HEK293T (cell line): ENCODE measurements at regions not wholly inside any gene's neighbourhood (a gene's known extent, or its start where the extent isn't known, plus 50 kb on each side); places are given as distances from the start of the nearest gene placed in this dataset.

ENCODE experiments used
- BHLHE40 ChIP-seq: fragments of 450-650 bp; IDR thresholded peaks from 2 replicates; pipeline ENCODE4 v1.6.1; 2016; ENCODE audit warnings: mild to moderate bottlenecking, moderate library complexity, borderline replicate concordance
- CTBP1 ChIP-seq: fragments of 450-650 bp; IDR thresholded peaks from 2 replicates; pipeline ENCODE4 v1.6.1; 2016; ENCODE audit warnings: borderline replicate concordance
- SP1 ChIP-seq: fragments of 450-650 bp; IDR thresholded peaks from 2 replicates; pipeline ENCODE4 v1.6.1; 2017
- SUZ12 ChIP-seq: fragments of 450-650 bp; IDR thresholded peaks from 2 replicates; pipeline ENCODE4 v1.6.1; 2016; ENCODE audit warnings: mild to moderate bottlenecking
- TARDBP ChIP-seq: fragments of 450-650 bp; IDR thresholded peaks from 2 replicates; pipeline ENCODE4 v1.6.1; 2016

DNA sequence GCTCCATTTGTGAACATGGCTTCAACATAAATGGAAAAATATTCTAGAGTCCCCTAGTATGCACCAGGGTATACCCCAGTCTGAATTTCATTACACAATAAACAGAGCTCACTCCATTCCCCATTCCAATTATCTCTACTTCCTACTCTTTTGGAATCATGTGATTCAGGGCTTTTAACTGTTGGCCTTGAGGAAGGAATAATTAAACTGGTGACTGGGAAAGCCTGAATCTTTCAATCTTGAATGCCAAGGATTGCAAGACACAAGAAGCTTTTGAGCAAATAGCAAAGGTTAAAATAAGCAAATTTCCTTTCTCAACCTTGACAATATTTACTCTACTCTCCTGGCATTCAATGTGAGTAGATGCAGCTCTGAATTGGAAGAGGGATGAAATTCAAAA lies 77.5 kb upstream of the INPP4B start:
- TF ChIP-seq CTBP1 (no peak), SUZ12 (no peak), BHLHE40 (no peak), SP1 (no peak), TARDBP (no peak)
